Hepatocyte (in vitro differentiated cells): ENCODE measurements at regions not wholly inside any gene's neighbourhood (a gene's known extent, or its start where the extent isn't known, plus 50 kb on each side); places are given as distances from the start of the nearest gene placed in this dataset.

Source experiments
- DNase-seq: peaks from one replicate; pipeline ENCODE4 v3.0.0-alpha.2; 2016; ENCODE audit warnings: low spot score
- H2AFZ ChIP-seq: fragments of 200-600 bp; sonication (generic); 2 replicates; pipeline ENCODE4 v1.6.0; 2016; ENCODE audit warnings: antibody characterized with exemption, mild to moderate bottlenecking
- H3K27ac ChIP-seq: fragments of 200-600 bp; sonication (generic); 2 replicates; pipeline ENCODE4 v1.5.1; 2016; ENCODE audit warnings: mild to moderate bottlenecking
- H3K27me3 ChIP-seq: fragments of 200-600 bp; sonication (generic); 2 replicates; pipeline ENCODE4 v1.6.1; 2016
- H3K36me3 ChIP-seq: fragments of 200-600 bp; sonication (generic); replicated peaks from 2 replicates; pipeline ENCODE4 v1.5.1; 2016; ENCODE audit warnings: low read depth; ENCODE audit not compliant: insufficient read depth
- H3K4me1 ChIP-seq: fragments of 200-600 bp; sonication (generic); 2 replicates; pipeline ENCODE4 v1.5.1; 2016; ENCODE audit warnings: mild to moderate bottlenecking, moderate library complexity; ENCODE audit not compliant: insufficient read depth
- H3K4me2 ChIP-seq: fragments of 200-600 bp; sonication (generic); 2 replicates; pipeline ENCODE4 v1.6.0; 2016
- H3K4me3 ChIP-seq: fragments of 200-600 bp; sonication (generic); 2 replicates; pipeline ENCODE4 v1.5.1; 2016; ENCODE audit warnings: mild to moderate bottlenecking
- H3K79me2 ChIP-seq: fragments of 200-600 bp; sonication (generic); 2 replicates; pipeline ENCODE4 v1.6.0; 2017; ENCODE audit warnings: mild to moderate bottlenecking
- H3K9me2 ChIP-seq: fragments of 200-600 bp; sonication (generic); replicated peaks from 2 replicates; pipeline ENCODE4 v1.6.0; 2017; ENCODE audit warnings: mild to moderate bottlenecking; ENCODE audit not compliant: insufficient read depth
- H3K9me3 ChIP-seq: fragments of 200-600 bp; sonication (generic); 2 replicates; pipeline ENCODE4 v1.5.1; 2016; ENCODE audit warnings: low read depth, mild to moderate bottlenecking
- H4K20me1 ChIP-seq: fragments of 200-600 bp; sonication (generic); 2 replicates; pipeline ENCODE4 v1.6.0; 2016; ENCODE audit warnings: mild to moderate bottlenecking; ENCODE audit not compliant: insufficient read depth, poor library complexity, severe bottlenecking
- CTCF ChIP-seq: fragments of 200-600 bp; sonication (generic); IDR thresholded peaks from 2 replicates; pipeline ENCODE4 v1.5.1; 2016; ENCODE audit warnings: antibody characterized with exemption, mild to moderate bottlenecking; ENCODE audit not compliant: poor library complexity
- EZH2 ChIP-seq: fragments of 200-600 bp; sonication (generic); IDR thresholded peaks from 2 replicates; pipeline ENCODE4 v1.6.1; 2016; ENCODE audit warnings: antibody characterized with exemption, mild to moderate bottlenecking, borderline replicate concordance
- EZH2phosphoT487 ChIP-seq: fragments of 200-600 bp; sonication (generic); IDR thresholded peaks from one replicate; pipeline ENCODE4 v1.6.1; 2018; ENCODE audit warnings: antibody characterized with exemption, mild to moderate bottlenecking, low read depth, moderate library complexity; ENCODE audit not compliant: unreplicated experiment, severe bottlenecking
- WGBS: methylation state at CpG from one replicate; pipeline ENCODE4 v1.1.6; 2016; ENCODE audit warnings: low lambda C conversion rate; ENCODE audit errors: missing lambda C conversion rate; 5-methylcytosine and 5-hydroxymethylcytosine counted together

- Histone ChIP-seq H3K79me2 (no peaks in the 10 kb centered on the region), H3K4me1 (peaks cover 21% of the 10 kb centered on the region), H4K20me1 (no peaks in the 10 kb centered on the region), H3K4me2 (no peak overlapping the region), H3K9me2 (no peaks in the 10 kb centered on the region), H3K27ac (no peak overlapping the region), H3K9me3 (no peaks in the 10 kb centered on the region), H3K36me3 (no peaks in the 10 kb centered on the region), H3K27me3 (no peaks in the 10 kb centered on the region), H3K4me3 (no peak overlapping the region), H2AFZ (no peak overlapping the region)
- DNase-seq: no peak
- 92% methylated on average over 2 of the region's 2 CpGs for WGBS
- no peak for TF ChIP-seq EZH2
- no peak for TF ChIP-seq EZH2phosphoT487
- TF ChIP-seq CTCF: no peak
Measured at GRCh38 chr20:4606051-4606450, 80.2 kb upstream of the PRNP start.

GRCh38 chr20:4605166-4605565, 81.1 kb upstream of the PRNP start:
- H3K4me3 ChIP-seq: no peak overlapping the region

GRCh38 chr20:4604580-4604979, 81.7 kb upstream of the PRNP start:
- Histone ChIP-seq H3K4me1 (peaks cover 21% of the 10 kb centered on the region), H3K4me2 (no peak overlapping the region), H4K20me1 (no peaks in the 10 kb centered on the region), H3K4me3 (no peak overlapping the region), H3K27me3 (no peaks in the 10 kb centered on the region), H2AFZ (no peak overlapping the region), H3K79me2 (no peaks in the 10 kb centered on the region), H3K9me2 (no peaks in the 10 kb centered on the region), H3K9me3 (no peaks in the 10 kb centered on the region), H3K36me3 (no peaks in the 10 kb centered on the region), H3K27ac (peak overlapping the region; percentile 36)
- no peak for DNase-seq
- TF ChIP-seq EZH2phosphoT487: no peak
- no peak for TF ChIP-seq EZH2
- no peak for TF ChIP-seq CTCF
- 66% methylated on average over 3 of the region's 3 CpGs for WGBS

More at GRCh38 chr20:4605166-4605565, 81.1 kb upstream of the PRNP start:
- no peaks in the 10 kb centered on the region for H3K79me2 ChIP-seq
- H3K27me3 ChIP-seq: no peaks in the 10 kb centered on the region
- no peak for TF ChIP-seq EZH2
- no peak for TF ChIP-seq CTCF
- TF ChIP-seq EZH2phosphoT487: no peak
- no peaks in the 10 kb centered on the region for H3K36me3 ChIP-seq
- no peaks in the 10 kb centered on the region for H3K9me3 ChIP-seq
- WGBS: 76% methylated on average over 4 of the region's 4 CpGs
- peaks cover 21% of the 10 kb centered on the region for H3K4me1 ChIP-seq
- no peaks in the 10 kb centered on the region for H3K9me2 ChIP-seq
- DNase-seq: no peak
- H3K27ac ChIP-seq: no peak overlapping the region
- H4K20me1 ChIP-seq: no peaks in the 10 kb centered on the region
- H2AFZ ChIP-seq: no peak overlapping the region
- no peak overlapping the region for H3K4me2 ChIP-seq

GRCh38 chr20:4603724-4604123, 82.5 kb upstream of the PRNP start:
- TF ChIP-seq CTCF (no peak), EZH2 (no peak), EZH2phosphoT487 (peak; percentile 66)
- H3K9me2 ChIP-seq: no peaks in the 10 kb centered on the region
- peak overlapping the region; percentile 1 for H3K4me2 ChIP-seq
- no peaks in the 10 kb centered on the region for H4K20me1 ChIP-seq
- no peaks in the 10 kb centered on the region for H3K9me3 ChIP-seq
- no peaks in the 10 kb centered on the region for H3K79me2 ChIP-seq
- no peak overlapping the region for H2AFZ ChIP-seq
- peak; percentile 28 for DNase-seq
- peak overlapping the region; percentile 36 for H3K27ac ChIP-seq
- no peaks in the 10 kb centered on the region for H3K27me3 ChIP-seq
- H3K4me3 ChIP-seq: no peak overlapping the region
- H3K4me1 ChIP-seq: peaks cover 21% of the 10 kb centered on the region
- WGBS: 27% methylated on average over 11 of the region's 11 CpGs
- H3K36me3 ChIP-seq: no peaks in the 10 kb centered on the region
